ENCODE measurements at regions not wholly inside any gene's neighbourhood (a gene's known extent, or its start where the extent isn't known, plus 50 kb on each side); places are given as distances from the start of the nearest gene placed in this dataset.

- no peak for TF ChIP-seq CTCF (IDR thresholded peaks at IDR 0.05; ENCODE audit: insufficient read depth, low read depth, low read length)
- DNase-seq (ENCODE audit: low read depth), result no peak
- POLR2A ChIA-PET, result no interaction called here
Observed at GRCh38 chr6:95071464-95071863, 505.9 kb upstream of the MANEA start.

GRCh38 chr6:95078457-95078856, 498.9 kb upstream of the MANEA start:
- Histone ChIP-seq H3K4me3 (ENCODE audit: low read depth, low read length) (no peak overlapping the region), H3K27me3 (ENCODE audit: control insufficient read depth, insufficient read depth, low read length) (no peaks in the 10 kb centered on the region), H3K36me3 (ENCODE audit: control insufficient read depth, insufficient read depth, low read length) (no peaks in the 10 kb centered on the region)
- TF ChIP-seq CTCF (IDR thresholded peaks at IDR 0.05; ENCODE audit: insufficient read depth, low read depth, low read length), result no peak
- POLR2A ChIA-PET, result no interaction called here
- CTCF ChIA-PET, result interaction anchor here (1.0 kb wide), 1 partner anchor 13 kb away, joined by 4 read pairs; no protein-coding TSS in a partner anchor
- no peak for DNase-seq (ENCODE audit: low read depth)

More at GRCh38 chr6:95071464-95071863, 505.9 kb upstream of the MANEA start:
- Histone ChIP-seq H3K36me3 (ENCODE audit: control insufficient read depth, insufficient read depth, low read length) (no peaks in the 10 kb centered on the region), H3K4me3 (ENCODE audit: low read depth, low read length) (no peak overlapping the region), H3K27me3 (ENCODE audit: control insufficient read depth, insufficient read depth, low read length) (no peaks in the 10 kb centered on the region)
- CTCF ChIA-PET, result no interaction called here

GRCh38 chr6:95081231-95081630, 496.1 kb upstream of the MANEA start:
- H3K36me3 ChIP-seq (ENCODE audit: control insufficient read depth, insufficient read depth, low read length), result no peaks in the 10 kb centered on the region
- no peak overlapping the region for H3K4me3 ChIP-seq (ENCODE audit: low read depth, low read length)
- POLR2A ChIA-PET, result no interaction called here
- CTCF ChIA-PET, result interaction anchor here (1.6 kb wide), 1 partner anchor 10 kb away, joined by 3 read pairs; no protein-coding TSS in a partner anchor
- DNase-seq (ENCODE audit: low read depth), result no peak
- no peaks in the 10 kb centered on the region for H3K27me3 ChIP-seq (ENCODE audit: control insufficient read depth, insufficient read depth, low read length)
- TF ChIP-seq CTCF (IDR thresholded peaks at IDR 0.05; ENCODE audit: insufficient read depth, low read depth, low read length), result no peak

- ChIA-PET CTCF (no interaction called here), POLR2A (no interaction called here)
- Histone ChIP-seq H3K4me3 (ENCODE audit: low read depth, low read length) (no peak overlapping the region), H3K36me3 (ENCODE audit: control insufficient read depth, insufficient read depth, low read length) (no peaks in the 10 kb centered on the region), H3K27me3 (ENCODE audit: control insufficient read depth, insufficient read depth, low read length) (no peaks in the 10 kb centered on the region)
- TF ChIP-seq CTCF (IDR thresholded peaks at IDR 0.05; ENCODE audit: insufficient read depth, low read depth, low read length), result no peak
- DNase-seq (ENCODE audit: low read depth), result no peak
Observed at GRCh38 chr6:95081949-95082348, 495.4 kb upstream of the MANEA start.

- no peak overlapping the region for H3K4me3 ChIP-seq (ENCODE audit: low read depth, low read length)
- DNase-seq (ENCODE audit: low read depth), result no peak
- ChIA-PET POLR2A (no interaction called here), CTCF (no interaction called here)
- H3K27me3 ChIP-seq (ENCODE audit: control insufficient read depth, insufficient read depth, low read length), result no peaks in the 10 kb centered on the region
- no peak for TF ChIP-seq CTCF (IDR thresholded peaks at IDR 0.05; ENCODE audit: insufficient read depth, low read depth, low read length)
- H3K36me3 ChIP-seq (ENCODE audit: control insufficient read depth, insufficient read depth, low read length), result no peaks in the 10 kb centered on the region
Observed at GRCh38 chr6:95083506-95083905, 493.8 kb upstream of the MANEA start.

All from BJ (cell line).